ENCODE measurements at regions not wholly inside any gene's neighbourhood (a gene's known extent, or its start where the extent isn't known, plus 50 kb on each side); places are given as distances from the start of the nearest gene placed in this dataset.

DNA sequence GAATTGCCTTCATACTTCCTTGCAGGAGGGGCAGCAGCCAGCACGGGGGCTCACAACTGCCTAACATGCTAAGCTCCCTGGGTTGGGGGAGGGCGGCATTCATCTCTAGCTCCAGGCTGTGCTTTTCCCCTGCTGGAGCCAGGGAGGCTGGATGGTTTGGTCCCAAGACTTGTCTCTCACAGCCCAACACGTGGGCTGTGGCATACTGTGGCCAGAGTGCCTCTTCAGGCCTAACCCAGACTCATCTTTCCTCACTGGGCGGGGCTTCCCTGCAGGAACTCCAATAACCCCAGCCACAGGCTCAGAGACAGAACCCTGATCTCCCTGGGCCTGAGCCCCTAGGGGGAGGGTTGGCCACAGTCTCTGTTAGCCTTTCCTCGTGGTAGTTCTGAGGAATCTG, 121.9 kb upstream of the PLET1 start:
- no peak for TF ChIP-seq EZH2 (IDR thresholded peaks at IDR 0.05; ENCODE audit: borderline replicate concordance)
- TF ChIP-seq CTCF (IDR thresholded peaks at IDR 0.05; ENCODE audit: poor library complexity): no peak
- TF ChIP-seq EZH2phosphoT487 (IDR thresholded peaks at IDR 0.05; ENCODE audit: low read depth, severe bottlenecking, unreplicated experiment): no peak

Data from hepatocyte (in vitro differentiated cells).